Stimulated activated CD4-positive, alpha-beta T cell treated with anti-CD3 and anti-CD28 coated beads, Interleukin-2, amount 100 ng/mL, for 48 hours (primary cell): ENCODE measurements at regions not wholly inside any gene's neighbourhood (a gene's known extent, or its start where the extent isn't known, plus 50 kb on each side); places are given as distances from the start of the nearest gene placed in this dataset.

Experiments used
- DNase-seq, 2 donors: peaks; one replicate each; pipeline ENCODE4 v3.0.0-alpha.2; 2020

DNA sequence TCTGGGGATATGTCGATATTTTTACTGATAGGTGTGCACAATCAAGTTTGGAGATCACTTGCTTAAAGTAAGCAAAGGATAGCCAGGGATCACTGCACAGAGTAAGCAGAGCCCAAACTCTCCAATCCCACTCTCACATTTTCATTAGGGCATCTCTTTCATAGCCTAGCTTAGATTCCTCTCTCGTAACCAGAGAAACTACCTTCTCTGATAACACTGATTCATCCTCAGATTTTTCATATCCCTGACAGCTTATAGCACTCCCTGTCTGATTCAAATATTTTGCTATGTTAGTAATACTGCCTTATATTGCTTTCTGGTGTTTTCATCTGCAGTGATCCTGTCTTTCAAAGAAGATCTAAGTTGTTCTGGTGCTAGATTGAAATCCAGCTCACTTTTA, 123.7 kb downstream of the CBLL2 start:
- DNase-seq: no peak

GRCh38 chrX:22397566-22397965, 124.9 kb downstream of the CBLL2 start:
- no peak for DNase-seq

DNA sequence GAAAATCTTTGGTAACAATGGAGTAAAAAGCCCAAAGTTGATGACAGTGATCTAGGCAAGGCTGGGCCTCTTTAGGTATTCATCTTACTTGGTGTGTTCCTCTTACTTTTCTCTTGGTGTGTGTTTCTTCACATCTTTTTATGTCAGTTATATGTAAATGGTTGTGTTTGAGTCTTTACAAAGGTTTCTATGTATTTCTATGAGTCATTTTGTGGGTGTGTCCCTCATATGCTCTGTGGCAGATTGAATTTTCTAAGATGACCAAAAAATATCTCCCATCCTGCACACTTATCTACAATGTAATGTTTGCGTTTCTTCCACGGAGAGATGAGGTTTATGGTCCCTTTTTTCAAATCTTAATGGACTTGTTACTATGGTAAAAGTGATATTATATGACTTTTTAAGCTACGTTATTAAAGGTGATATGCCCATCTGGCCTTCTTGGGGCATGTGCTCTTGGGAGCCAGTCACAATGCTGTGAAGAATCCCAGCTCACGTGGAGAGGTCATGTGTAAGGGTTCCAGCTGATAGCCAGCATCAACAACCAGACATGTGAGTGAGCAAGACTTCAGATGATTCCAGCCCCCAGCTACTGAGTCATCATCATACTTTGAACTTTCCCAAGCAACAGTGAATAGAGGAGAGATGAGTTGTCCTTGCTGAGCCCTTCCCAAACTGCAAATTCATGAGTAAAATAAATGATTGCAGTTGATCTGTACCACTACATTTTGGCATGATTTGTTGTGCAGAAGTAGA, 126.9 kb downstream of the CBLL2 start:
- no peak for DNase-seq

DNA sequence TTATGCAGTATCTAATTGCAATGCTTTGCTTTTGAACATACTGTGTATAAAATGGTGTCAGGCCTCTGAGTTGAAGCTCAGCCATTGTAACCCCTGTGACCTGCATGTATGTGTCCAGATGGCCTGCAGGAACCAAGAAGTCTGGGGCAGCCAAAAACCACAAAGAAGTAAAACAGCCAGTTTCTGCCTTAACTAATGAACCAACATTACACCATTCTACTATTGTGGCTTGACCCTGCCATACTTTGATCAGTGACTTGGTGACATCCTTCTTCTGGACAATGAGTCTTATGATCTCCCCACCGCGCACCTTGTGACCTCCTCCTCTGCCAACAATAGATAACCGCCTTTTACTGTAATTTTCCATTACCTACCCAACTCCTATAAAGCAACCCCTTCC, 131.6 kb downstream of the CBLL2 start:
- no peak for DNase-seq

GRCh38 chrX:22406201-22406737, 133.6 kb downstream of the CBLL2 start:
- no peak for DNase-seq

DNA sequence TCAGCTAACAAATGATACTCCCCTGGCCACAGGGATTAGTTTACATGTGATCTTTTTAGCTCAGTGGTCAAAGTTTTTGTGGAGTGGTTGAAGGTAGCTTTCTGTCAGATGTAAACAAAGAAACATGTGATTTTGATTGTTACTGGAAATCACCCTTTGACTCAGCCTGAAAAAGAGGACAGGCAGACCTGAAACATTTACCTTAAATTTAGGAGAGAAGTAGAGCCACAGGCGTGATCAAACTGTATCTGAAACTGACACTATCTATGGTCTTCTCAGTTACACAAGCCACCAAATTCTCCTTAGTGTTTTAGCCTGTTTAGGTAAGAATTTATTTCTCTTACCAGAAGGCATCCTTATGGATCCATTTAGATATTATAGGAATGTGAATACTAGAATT, 136.7 kb downstream of the CBLL2 start:
- DNase-seq: no peak

- DNase-seq: no peak
These were observed 151.6 kb downstream of the CBLL2 start for GRCh38 chrX:22424122-22424915.

- no peak for DNase-seq
These were observed 152.2 kb downstream of the CBLL2 start for GRCh38 chrX:22424919-22425318.

DNA sequence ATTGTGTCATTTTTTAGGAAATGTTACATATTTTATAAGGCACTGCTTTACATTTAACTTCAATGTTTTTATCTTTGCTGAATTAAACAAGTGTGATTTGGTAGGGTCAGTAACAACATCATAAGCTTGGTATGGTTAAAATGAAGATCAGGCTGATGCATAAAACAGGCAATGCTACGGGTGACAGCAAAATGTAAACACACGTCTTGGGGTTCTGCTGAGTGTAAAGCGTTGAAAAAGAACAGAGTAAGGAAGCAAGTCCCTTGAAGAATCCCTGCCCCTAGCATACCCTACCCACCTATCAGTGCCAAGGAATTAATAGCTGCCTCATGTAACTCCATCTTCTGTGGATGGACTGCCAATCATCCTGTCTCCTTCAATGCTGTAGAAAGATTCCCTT, 157.0 kb downstream of the CBLL2 start:
- DNase-seq: no peak

GRCh38 chrX:22430701-22431100, 158.0 kb downstream of the CBLL2 start:
- no peak for DNase-seq

DNA sequence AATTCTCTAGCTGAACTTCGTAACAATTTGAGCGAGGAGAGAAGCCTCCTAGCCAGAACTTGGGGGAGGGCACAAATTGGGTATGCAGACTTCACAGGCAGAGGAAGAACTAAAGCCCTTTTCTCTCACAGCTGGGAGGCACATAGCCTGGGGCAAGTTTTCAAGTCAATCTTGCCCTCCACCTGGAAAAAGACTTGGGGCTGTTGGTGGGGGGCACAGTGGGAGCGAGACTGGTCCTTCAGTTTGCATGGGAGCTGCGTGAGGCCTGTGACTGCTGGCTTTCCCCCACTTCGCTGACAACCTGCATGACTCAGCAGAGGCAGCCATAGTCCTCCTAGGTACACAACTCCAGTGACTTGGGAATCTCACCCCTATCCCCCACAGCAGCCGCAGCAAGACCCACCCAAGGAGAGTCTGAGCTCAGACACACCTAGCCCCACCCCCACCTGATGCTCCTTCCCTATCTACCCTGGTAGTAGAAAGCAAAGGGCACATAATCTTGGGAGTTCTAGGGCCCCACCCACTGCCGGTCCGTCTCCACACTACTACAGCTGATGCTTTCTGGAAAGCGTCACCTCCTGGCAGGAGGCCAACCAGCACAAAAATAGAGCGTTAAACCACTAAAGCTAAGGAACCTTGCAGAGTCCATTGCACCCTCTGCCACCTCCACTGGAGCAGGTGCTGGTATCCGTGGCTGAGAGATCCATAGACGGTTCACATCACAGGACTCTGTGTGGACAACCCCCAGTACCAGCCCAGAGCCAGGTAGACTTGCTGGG, 160.8 kb downstream of the CBLL2 start:
- DNase-seq: no peak

DNA sequence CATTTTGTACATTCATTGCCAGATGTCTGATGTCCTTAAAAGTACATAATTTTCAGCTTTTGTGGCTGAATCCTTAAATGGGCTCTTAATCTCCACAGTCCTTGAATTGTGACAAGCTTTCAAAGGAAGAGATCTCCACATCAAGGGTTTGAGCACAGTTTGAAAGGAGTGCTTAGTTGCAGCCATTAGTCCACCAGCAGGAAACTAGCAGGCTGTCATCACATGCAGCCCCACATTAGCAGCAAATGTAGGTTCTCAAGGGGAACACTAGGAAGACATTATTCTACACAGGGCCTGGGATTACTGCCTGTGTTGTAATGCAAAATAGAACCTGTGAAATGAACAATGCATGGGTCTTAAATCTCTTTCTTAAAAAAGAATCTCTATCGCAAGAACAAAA, 173.2 kb downstream of the CBLL2 start:
- DNase-seq: no peak

DNA sequence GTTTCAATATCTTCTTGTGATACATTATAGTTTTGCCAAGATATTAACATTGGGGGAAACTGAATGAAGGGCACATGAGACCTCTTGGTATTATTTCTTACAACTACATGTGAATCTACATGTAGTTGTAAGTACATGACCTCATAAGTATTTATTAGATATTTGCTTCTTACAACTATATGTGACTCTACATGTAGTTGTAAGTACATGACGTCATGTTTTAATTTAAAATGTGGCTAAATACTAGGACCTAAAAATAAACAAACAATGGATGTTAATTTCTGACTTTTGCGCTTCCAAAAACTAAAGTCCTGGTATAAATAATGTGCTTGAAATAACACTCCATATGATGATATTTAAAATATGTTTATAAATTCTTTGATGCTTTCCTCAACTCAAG, 190.2 kb downstream of the CBLL2 start:
- DNase-seq: no peak

GRCh38 chrX:22467571-22467970, 194.9 kb downstream of the CBLL2 start:
- DNase-seq: no peak

DNA sequence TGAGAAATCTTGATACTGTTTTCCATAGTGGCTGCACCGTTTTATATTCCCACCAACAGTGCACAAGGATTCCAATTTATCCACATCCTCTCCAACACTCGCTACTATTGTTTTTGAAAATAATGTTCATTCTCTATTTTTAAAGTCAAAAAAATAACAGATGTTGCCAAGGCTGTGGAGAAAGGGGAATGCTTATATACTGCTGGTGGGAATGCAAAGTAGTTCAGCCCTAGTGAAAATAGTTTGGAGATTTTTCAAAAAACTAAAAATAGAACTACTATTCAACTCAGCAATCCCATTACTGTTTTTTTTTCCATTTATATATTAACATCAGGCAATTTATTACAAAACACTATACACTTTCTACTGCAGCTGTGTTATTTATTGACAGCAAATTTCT, 208.7 kb downstream of the CBLL2 start:
- no peak for DNase-seq

- no peak for DNase-seq
These were observed 213.6 kb downstream of the CBLL2 start for GRCh38 chrX:22486296-22486695.

DNA sequence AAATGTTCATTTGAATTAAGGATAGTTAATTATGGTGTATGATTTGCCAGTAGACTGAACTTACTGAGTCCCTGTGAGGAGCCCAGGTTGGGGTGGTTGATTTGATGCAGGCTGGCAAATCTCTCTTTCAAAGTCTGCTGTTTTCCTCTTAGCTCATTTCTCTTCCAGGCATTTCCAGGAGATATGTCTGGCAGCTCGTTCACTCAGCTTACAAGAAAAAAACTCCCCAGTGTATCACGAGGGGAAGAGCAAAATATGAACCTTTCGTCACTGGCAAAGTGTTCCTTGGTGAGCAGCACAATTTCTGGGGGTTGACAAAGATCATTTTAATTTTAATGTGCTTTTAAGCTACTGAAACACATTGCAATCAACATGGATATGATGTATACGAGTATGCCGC, 244.2 kb downstream of the CBLL2 start:
- DNase-seq: no peak

DNA sequence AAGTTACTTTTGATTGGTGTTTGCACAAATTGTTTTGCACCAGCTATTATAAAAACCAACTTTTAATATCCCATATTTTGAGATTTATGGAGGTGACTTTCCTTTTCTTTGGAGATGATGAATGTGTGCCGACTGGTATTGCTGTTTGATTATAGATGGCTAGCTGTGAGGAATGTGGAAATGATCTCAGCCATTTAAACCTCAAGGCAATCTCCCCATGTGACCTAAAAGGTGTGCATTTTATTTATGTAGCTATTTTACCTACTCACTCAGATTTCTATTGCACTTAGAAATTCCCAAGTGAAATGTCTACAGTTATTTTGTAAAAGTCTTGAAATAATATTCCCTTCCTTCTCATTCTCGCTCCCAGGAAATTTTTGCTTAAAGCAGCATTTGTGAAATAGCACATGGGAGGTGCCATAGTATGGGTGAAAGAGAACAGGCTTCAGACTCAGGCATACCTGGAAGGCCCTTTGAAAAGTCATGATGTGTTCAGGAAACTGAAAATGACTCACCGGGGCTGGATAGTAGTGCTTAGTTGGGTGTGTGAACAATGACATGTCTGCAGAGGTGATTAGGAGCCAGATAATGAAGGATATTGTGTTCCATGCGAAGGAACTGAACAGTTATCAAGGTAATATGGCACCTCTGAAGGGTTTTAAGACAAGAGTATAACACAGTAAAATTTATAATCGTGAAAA, 247.6 kb downstream of the CBLL2 start:
- DNase-seq: no peak

GRCh38 chrX:22526339-22526738, 253.6 kb downstream of the CBLL2 start:
- no peak for DNase-seq

DNA sequence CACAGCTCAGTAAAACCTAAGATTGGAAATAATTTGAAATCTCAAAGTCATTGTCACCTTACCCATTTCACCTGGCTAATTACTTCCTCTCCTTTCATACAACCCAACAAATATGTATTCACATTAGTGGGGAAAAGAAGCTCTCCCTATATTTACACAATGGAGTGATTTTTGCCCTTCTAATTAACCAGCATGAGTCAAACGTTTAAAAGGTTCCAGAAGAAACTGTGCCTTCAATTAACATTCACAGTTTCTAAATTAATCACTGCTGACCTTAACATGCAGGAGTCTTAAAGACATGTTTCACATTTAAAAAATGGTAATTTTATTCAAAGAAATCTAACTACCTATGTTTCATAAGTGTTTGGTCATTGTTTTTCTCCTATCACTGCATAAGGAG, 254.6 kb downstream of the CBLL2 start:
- no peak for DNase-seq

- no peak for DNase-seq
These were observed 261.2 kb downstream of the CBLL2 start for GRCh38 chrX:22533898-22534297.

- DNase-seq: no peak
These were observed 261.9 kb downstream of the CBLL2 start for GRCh38 chrX:22534643-22535042.
